ENCODE measurements at regions not wholly inside any gene's neighbourhood (a gene's known extent, or its start where the extent isn't known, plus 50 kb on each side); places are given as distances from the start of the nearest gene placed in this dataset.

DNA sequence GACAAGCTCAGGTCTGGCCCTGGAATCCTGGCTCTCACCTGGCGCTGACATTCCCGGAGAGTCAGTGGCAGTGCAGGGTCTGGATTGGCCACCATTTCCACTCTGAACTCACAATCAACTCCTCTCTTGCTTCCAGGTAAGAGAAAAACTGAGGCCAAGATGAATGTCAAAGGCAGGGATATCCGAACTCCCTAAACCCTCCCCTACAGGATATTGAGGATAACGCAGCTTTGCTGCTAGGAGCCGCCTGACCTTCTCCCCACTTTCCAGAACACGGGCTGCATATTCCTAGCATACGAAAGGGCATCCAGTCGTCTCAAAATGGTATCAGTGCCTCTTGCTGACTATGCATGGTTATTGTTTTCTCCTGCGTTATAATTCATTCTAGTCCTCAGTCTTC lies 473.4 kb downstream of the SOX9 start:
- TF ChIP-seq POLR2AphosphoS5 (IDR thresholded peaks at IDR 0.05; ENCODE audit: borderline replicate concordance, low read depth, low read length) (no peak), FOXP2 (optimal IDR thresholded peaks at IDR 0.05; ENCODE audit: control extremely low read depth, extremely low read length, insufficient read depth) (no peak), EZH2 (IDR thresholded peaks at IDR 0.05) (no peak)

All from SK-N-MC (cell line).